SK-N-MC (cell line): ENCODE measurements at regions not wholly inside any gene's neighbourhood (a gene's known extent, or its start where the extent isn't known, plus 50 kb on each side); places are given as distances from the start of the nearest gene placed in this dataset.
A peak's percentile ranks its signal among the peaks of the same experiment; 100 is the strongest.

Experiments
- DNase-seq: peaks from one replicate; pipeline ENCODE4 v3.0.0-alpha.2; 2011; ENCODE audit warnings: low read depth, low spot score
- H3K27ac ChIP-seq: fragments of 200-600 bp; sonication (generic); 2 replicates; pipeline ENCODE4 v1.5.1; 2016; ENCODE audit warnings: mixed run types
- H3K36me3 ChIP-seq: fragments of 200-600 bp; sonication (generic); 2 replicates; pipeline ENCODE4 v1.6.1; 2017; ENCODE audit warnings: antibody characterized with exemption, low read length, mixed read lengths; ENCODE audit not compliant: insufficient read depth
- H3K4me3 ChIP-seq: fragments of 200-600 bp; sonication (generic); 2 replicates; pipeline ENCODE4 v1.5.1; 2016
- H3K9ac ChIP-seq: fragments of 200-600 bp; sonication (generic); 2 replicates; pipeline ENCODE4 v1.8.0; 2017; ENCODE audit warnings: mixed run types, mixed read lengths; ENCODE audit not compliant: insufficient read length
- H3K9me3 ChIP-seq: fragments of 200-600 bp; sonication (generic); 2 replicates; pipeline ENCODE4 v1.6.1; 2017; ENCODE audit warnings: low read depth, mild to moderate bottlenecking, antibody characterized with exemption, low read length, moderate library complexity, mixed read lengths
- EZH2 ChIP-seq: fragments of 200-600 bp; sonication (generic); IDR thresholded peaks from one replicate; pipeline ENCODE4 v1.6.1; 2017; ENCODE audit warnings: antibody characterized with exemption
- FOXP2 ChIP-seq: optimal IDR thresholded peaks from 2 replicates; pipeline ENCODE3; 2011; ENCODE audit warnings: mild to moderate bottlenecking, moderate library complexity; ENCODE audit not compliant: insufficient read depth; ENCODE audit errors: extremely low read length, control extremely low read depth
- POLR2AphosphoS5 ChIP-seq: IDR thresholded peaks from 2 replicates; pipeline ENCODE4 v1.6.1; 2012; ENCODE audit warnings: mild to moderate bottlenecking, low read depth, low read length, borderline replicate concordance

DNA sequence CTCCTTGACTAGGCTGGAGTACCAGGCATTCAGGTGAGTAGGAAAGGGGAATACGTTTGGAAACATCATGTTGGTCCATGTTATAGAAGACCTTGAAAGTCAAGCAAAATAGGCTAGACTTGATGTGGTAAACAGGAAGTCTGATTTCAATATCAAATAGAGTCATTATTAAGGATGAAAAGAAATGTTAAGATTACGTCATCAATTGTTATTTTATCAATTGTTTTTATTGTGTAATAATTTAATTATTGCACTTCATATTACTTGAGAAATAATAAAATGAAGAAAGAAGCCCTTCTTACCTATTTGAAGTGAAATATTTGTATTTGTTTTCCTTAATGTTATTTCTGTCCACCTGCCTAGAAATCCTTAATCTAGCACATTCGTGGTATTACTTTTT lies 361.0 kb upstream of the HAND2 start:
- no peak overlapping the region for H3K9ac ChIP-seq
- H3K36me3 ChIP-seq = no peaks in the 10 kb centered on the region
- no peak overlapping the region for H3K27ac ChIP-seq
- TF ChIP-seq POLR2AphosphoS5 = no peak
- no peak for TF ChIP-seq FOXP2
- TF ChIP-seq EZH2 = no peak
- no peak for DNase-seq
- no peaks in the 10 kb centered on the region for H3K9me3 ChIP-seq
- no peak overlapping the region for H3K4me3 ChIP-seq

DNA sequence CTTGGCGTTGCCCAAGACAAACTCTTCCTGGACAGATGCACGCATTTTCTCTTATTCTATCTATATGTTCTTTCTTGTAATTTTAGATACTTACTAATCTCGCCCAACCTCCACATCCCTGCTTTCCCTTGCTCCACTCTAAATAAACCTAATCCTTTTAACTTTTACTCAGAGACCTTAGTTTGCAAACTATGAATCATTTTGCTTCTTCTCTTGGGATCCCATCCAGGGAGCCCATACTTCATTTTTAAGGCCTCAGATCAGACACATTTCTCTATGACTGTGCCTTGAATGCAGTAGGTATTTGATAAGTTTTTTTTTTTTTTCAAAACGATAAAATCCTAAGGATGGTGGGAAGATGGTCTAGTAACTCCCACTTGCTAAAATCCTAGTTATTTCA lies 353.8 kb upstream of the HAND2 start:
- no peaks in the 10 kb centered on the region for H3K36me3 ChIP-seq
- TF ChIP-seq EZH2 (no peak), FOXP2 (no peak), POLR2AphosphoS5 (no peak)
- no peak overlapping the region for H3K27ac ChIP-seq
- no peak overlapping the region for H3K9ac ChIP-seq
- no peak for DNase-seq
- H3K9me3 ChIP-seq = no peaks in the 10 kb centered on the region
- no peak overlapping the region for H3K4me3 ChIP-seq

DNA sequence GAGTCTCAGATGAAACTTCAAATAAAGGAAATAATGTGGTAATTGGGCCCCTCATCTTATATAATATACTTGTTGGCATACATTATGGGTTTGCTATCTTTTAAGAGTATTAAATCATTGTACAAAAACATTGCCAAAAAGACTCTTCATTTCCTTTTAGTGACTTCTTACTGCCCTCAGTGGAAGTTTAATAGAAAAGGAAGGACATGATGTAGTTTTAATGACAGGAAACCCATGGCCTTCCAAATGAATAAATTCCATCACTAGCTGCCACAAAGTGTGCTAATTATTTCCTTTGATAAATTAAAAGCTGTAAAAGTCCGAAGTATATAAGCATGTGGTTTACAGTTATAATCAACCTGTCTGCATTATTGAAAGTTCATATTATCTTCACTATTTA lies 350.9 kb upstream of the HAND2 start:
- no peaks in the 10 kb centered on the region for H3K9me3 ChIP-seq
- no peak for TF ChIP-seq FOXP2
- peak; percentile 62; the same call in 1 of the 2 replicates for TF ChIP-seq POLR2AphosphoS5
- peak; percentile 52 for DNase-seq
- H3K36me3 ChIP-seq = no peaks in the 10 kb centered on the region
- no peak overlapping the region for H3K4me3 ChIP-seq
- H3K27ac ChIP-seq = no peak overlapping the region
- H3K9ac ChIP-seq = no peak overlapping the region

DNA sequence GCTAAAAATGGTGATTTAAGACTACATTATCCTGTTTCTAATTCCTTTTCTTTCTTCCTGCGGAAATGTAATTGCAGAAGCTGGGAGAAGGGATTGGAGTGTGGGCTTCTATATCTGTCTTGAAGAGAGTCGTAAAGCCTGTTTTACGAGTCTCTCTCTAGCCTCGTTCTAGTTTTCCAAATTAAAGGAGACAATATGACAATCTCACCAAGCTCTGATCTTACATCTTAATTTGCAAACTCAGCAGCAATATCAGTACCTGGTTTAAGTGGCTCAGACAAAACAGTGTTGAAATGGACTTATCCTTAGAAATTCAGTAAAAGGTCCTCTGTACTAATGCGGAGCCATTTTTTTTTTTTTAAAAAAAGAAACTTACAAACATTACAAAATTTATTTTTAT lies 349.5 kb upstream of the HAND2 start:
- Histone ChIP-seq H3K27ac (no peak overlapping the region), H3K9ac (no peak overlapping the region), H3K9me3 (no peaks in the 10 kb centered on the region), H3K36me3 (no peaks in the 10 kb centered on the region), H3K4me3 (peak overlapping the region; percentile 16)
- no peak for DNase-seq
- no peak for TF ChIP-seq FOXP2
- TF ChIP-seq POLR2AphosphoS5 = peak; percentile 28; the same call in 1 of the 2 replicates

DNA sequence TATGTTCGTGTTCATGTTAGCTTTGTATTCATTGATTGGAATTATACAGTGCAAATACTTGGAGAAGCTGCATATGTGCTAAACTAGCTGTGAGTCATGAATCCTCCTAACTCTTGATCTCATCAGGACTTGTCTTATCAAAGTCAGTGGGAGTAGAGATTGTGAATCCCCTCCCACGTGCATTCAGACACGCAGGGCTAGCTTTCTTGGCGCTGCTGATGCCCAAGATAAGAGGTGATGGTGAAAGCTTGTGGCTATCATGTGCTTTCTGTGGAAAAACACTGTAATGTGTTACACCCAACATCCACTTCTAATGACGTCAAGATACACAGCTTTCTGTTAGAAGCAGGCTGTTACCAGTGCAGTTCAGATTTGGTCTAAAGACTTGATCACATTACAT lies 348.7 kb upstream of the HAND2 start:
- H3K9ac ChIP-seq = no peak overlapping the region
- TF ChIP-seq FOXP2 (no peak), POLR2AphosphoS5 (no peak), EZH2 (no peak)
- H3K27ac ChIP-seq = no peak overlapping the region

DNA sequence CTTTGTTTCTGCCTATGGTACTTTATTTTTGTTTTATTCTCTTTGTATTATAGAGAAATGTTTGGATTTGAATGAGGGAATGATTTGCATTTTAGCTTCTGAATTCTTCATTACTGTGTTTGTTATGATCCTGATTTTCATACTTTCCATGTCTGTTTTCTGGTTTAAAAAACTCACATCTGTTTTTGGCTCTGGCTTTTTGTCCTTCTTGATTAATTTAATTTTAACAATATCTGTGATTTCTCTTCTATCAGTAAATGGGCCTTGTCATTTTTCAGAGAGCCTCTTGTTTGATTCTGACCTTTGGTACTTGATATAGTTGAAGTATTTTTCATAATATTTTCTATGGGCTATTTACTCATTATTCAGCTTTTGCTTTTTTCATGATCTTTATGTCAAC lies 341.6 kb upstream of the HAND2 start:
- Histone ChIP-seq H3K4me3 (no peak overlapping the region), H3K9ac (no peak overlapping the region), H3K36me3 (no peaks in the 10 kb centered on the region), H3K9me3 (no peaks in the 10 kb centered on the region), H3K27ac (no peak overlapping the region)
- DNase-seq = no peak
- TF ChIP-seq EZH2 (no peak), FOXP2 (no peak), POLR2AphosphoS5 (no peak)

More for the DNA sequence above, 348.7 kb upstream of the HAND2 start:
- Histone ChIP-seq H3K4me3 (no peak overlapping the region), H3K36me3 (no peaks in the 10 kb centered on the region), H3K9me3 (no peaks in the 10 kb centered on the region)
- DNase-seq = no peak

DNA sequence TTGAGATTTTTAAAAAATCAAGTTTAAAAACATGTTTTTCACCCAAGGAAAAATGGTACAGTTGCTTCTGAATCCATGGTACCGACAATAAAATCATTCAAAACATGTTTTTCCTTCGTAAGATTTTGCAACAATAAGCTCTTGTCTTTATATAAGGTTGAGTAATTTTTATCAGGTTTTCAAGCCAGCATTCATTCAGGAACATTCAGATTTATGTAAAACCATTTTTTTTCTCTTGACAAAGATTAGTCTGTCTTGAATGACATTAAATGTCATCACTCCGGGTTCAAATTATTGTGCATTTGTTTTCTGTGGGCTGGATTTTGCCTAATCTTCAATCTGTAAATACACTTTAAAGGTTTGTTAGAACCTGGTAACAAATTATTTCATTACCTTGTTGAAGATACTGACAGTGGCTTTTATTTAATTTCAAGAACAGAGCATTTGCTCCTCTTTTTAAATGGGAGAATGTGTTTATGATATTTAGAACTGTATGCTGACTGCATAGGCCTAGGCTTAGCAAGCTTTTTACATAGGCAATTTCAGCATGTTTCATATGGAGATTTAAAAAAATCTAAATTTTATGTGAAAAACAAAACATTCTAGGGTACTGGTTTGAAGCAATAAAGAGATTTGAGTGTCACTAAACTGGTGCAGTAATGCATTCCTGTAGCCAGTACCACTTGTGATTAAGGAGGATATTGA lies 336.4 kb upstream of the HAND2 start:
- TF ChIP-seq FOXP2 (no peak), EZH2 (no peak), POLR2AphosphoS5 (no peak)
- Histone ChIP-seq H3K9me3 (no peaks in the 10 kb centered on the region), H3K27ac (no peak overlapping the region), H3K4me3 (no peak overlapping the region), H3K36me3 (no peaks in the 10 kb centered on the region), H3K9ac (no peak overlapping the region)
- DNase-seq = no peak

DNA sequence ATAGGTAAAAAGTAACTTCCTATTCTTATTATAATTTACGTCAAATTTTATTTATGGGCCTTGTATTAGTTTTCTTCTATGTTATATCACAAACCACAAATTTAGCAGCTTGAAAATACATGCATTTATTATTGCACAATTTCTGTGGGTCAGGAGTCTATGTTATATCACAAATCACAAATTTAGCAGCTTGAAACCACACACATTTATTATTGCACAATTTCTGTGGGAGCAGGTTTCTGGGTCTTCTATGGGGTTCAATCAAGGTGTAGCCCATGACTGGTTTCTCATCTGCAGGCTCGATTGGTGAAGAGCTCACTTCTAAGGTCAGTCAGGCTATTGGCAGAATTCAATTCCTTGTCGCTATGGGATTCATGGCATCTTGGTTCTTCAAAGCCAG lies 332.7 kb upstream of the HAND2 start:
- Histone ChIP-seq H3K9me3 (no peaks in the 10 kb centered on the region), H3K27ac (no peak overlapping the region), H3K4me3 (no peak overlapping the region), H3K9ac (no peak overlapping the region), H3K36me3 (no peaks in the 10 kb centered on the region)
- no peak for DNase-seq
- TF ChIP-seq POLR2AphosphoS5 = no peak

DNA sequence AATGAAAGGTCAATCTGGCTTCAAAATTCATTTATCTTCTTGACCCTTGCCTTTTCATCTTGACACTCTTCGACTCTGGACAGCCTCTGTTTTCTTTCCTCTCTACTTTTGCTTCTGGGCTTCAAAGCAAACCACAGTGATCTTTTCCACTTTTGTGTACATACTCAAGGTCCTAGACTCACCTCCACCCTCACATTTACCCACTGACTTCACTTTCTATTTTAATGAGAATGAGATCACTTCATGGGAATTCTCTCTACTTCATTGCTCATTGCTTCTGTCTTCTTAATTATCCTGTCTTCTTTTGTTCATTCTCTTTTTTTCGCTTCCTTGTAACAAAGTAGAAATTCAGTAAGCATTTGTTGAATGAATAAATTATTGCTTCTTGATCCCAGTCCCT lies 330.1 kb upstream of the HAND2 start:
- no peak for TF ChIP-seq POLR2AphosphoS5
- H3K27ac ChIP-seq = no peak overlapping the region
- no peak overlapping the region for H3K4me3 ChIP-seq
- no peak overlapping the region for H3K9ac ChIP-seq
- DNase-seq = no peak
- no peaks in the 10 kb centered on the region for H3K36me3 ChIP-seq
- no peaks in the 10 kb centered on the region for H3K9me3 ChIP-seq
